Calu3 (cell line): ENCODE measurements at regions not wholly inside any gene's neighbourhood (a gene's known extent, or its start where the extent isn't known, plus 50 kb on each side); places are given as distances from the start of the nearest gene placed in this dataset.

ENCODE experiments used
- BruUV-seq: library from RNA; stranded (reverse); fragments of 400-500 nt; replicated peaks from 2 replicates; lab custom pipeline; 2021; lab: Mats Ljungman, UMichigan
- CTCF ChIA-PET: fragments of 300-600 bp; sonication (Branson Sonifier 250); formaldehyde crosslinking; loops from one replicate; lab custom pipeline; 2022; ENCODE audit warnings: antibody characterized with exemption; lab: Charles Lee
- DNase-seq: peaks from one replicate; pipeline ENCODE4 v3.0.0; 2022
- H3K27ac Mint-ChIP-seq: one replicate; pipeline ENCODE4 v1.8.0; 2022; ENCODE audit warnings: mixed read lengths; ENCODE audit not compliant: unreplicated experiment
- H3K27me3 Mint-ChIP-seq: one replicate; pipeline ENCODE4 v1.8.0; 2022; ENCODE audit warnings: mixed read lengths; ENCODE audit not compliant: unreplicated experiment
- H3K36me3 Mint-ChIP-seq: one replicate; pipeline ENCODE4 v1.8.0; 2022; ENCODE audit warnings: mild to moderate bottlenecking, moderate library complexity, mixed read lengths; ENCODE audit not compliant: insufficient read depth, unreplicated experiment
- H3K4me1 Mint-ChIP-seq: one replicate; pipeline ENCODE4 v1.8.0; 2022; ENCODE audit warnings: mild to moderate bottlenecking, low read depth, mixed read lengths; ENCODE audit not compliant: unreplicated experiment
- H3K4me3 Mint-ChIP-seq: one replicate; pipeline ENCODE4 v1.8.0; 2022; ENCODE audit warnings: mild to moderate bottlenecking, low read depth, moderate library complexity, mixed read lengths; ENCODE audit not compliant: unreplicated experiment
- H3K9me3 Mint-ChIP-seq: one replicate; pipeline ENCODE4 v1.8.0; 2022; ENCODE audit warnings: low read depth, mixed read lengths; ENCODE audit not compliant: unreplicated experiment
- intact Hi-C: fragments of 100-400 bp; cut with micrococcal nuclease; formaldehyde crosslinking; loops from one replicate; pipeline ENCODE4 v1.10.0; 2022; ENCODE audit not compliant: unreplicated experiment
- TF ChIP-seq, protein P1 (sequence below): fragments of 200-600 bp; IDR thresholded peaks from one replicate; pipeline ENCODE4 v1.8.0; 2022; ENCODE audit warnings: antibody characterized with exemption; ENCODE audit not compliant: unreplicated experiment

DNA sequence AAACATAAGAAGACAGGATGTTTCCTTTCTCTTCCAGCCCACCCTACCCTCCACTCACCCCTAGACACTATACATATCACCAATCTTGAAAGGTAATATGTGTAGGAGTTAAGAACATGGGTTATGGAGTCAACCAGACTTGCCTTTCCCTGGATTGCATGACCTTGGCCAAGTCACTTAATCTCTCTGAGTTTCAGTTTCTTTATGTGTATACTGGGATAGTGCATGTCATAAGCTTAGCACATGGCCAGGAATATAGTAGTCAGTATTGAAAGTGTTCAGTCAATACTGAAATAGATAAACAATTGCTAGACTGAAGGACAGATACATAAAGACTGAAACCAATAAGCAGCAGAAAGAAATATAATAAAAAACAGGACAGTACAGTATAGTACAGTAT, 283.2 kb upstream of the STT3B start:
- intact Hi-C loops: no loop called here
- CTCF ChIA-PET: no interaction called here
- no peak overlapping the region for H3K27ac Mint-ChIP-seq
- H3K4me3 Mint-ChIP-seq: no peak overlapping the region
- TF ChIP-seq, protein P1, sequence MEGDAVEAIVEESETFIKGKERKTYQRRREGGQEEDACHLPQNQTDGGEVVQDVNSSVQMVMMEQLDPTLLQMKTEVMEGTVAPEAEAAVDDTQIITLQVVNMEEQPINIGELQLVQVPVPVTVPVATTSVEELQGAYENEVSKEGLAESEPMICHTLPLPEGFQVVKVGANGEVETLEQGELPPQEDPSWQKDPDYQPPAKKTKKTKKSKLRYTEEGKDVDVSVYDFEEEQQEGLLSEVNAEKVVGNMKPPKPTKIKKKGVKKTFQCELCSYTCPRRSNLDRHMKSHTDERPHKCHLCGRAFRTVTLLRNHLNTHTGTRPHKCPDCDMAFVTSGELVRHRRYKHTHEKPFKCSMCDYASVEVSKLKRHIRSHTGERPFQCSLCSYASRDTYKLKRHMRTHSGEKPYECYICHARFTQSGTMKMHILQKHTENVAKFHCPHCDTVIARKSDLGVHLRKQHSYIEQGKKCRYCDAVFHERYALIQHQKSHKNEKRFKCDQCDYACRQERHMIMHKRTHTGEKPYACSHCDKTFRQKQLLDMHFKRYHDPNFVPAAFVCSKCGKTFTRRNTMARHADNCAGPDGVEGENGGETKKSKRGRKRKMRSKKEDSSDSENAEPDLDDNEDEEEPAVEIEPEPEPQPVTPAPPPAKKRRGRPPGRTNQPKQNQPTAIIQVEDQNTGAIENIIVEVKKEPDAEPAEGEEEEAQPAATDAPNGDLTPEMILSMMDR: no peak
- DNase-seq: no peak
- no peaks in the 10 kb centered on the region for H3K36me3 Mint-ChIP-seq
- no peaks in the 10 kb centered on the region for H3K27me3 Mint-ChIP-seq
- BruUV-seq: no TSS peak
- H3K9me3 Mint-ChIP-seq: peaks cover 4% of the 10 kb centered on the region
- peaks cover 15% of the 10 kb centered on the region for H3K4me1 Mint-ChIP-seq

DNA sequence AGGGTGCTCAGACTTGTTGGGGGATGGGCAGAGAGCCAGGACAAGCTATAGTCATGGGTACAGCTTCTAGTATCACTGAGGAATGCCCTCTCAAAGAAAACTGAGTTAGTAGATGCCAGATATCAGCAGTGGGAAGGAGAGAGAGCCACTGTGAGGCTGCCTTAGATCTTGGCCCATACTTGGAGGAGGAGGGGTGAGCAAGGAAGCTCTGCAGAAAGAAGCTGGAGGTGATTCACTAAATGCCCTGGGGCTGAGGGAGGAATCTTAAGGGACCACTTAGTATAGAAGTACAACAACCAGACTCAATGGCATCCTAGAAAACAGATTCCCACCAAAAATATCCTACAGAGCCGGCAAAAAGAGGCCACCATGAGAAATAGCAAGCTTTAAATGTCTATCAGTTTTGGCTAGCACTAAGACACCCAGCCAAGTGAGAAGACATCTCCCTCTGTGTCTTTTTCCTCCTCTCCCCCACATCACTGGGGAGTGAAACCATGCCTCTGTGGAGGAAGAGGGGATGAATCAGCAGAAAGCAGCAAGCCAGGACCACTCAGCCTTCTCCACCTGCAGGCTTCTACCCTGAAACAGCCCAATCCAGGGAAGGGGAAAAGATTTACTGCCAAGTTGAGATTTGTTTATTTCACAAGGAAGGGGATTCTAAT, 282.5 kb upstream of the STT3B start:
- TF ChIP-seq, protein P1: no peak
- no peak overlapping the region for H3K27ac Mint-ChIP-seq
- H3K4me3 Mint-ChIP-seq: no peak overlapping the region
- no peak for DNase-seq
- H3K4me1 Mint-ChIP-seq: peaks cover 22% of the 10 kb centered on the region
- CTCF ChIA-PET: no interaction called here
- peaks cover 4% of the 10 kb centered on the region for H3K9me3 Mint-ChIP-seq
- intact Hi-C loops: no loop called here
- BruUV-seq: no TSS peak
- H3K27me3 Mint-ChIP-seq: no peaks in the 10 kb centered on the region
- no peaks in the 10 kb centered on the region for H3K36me3 Mint-ChIP-seq

DNA sequence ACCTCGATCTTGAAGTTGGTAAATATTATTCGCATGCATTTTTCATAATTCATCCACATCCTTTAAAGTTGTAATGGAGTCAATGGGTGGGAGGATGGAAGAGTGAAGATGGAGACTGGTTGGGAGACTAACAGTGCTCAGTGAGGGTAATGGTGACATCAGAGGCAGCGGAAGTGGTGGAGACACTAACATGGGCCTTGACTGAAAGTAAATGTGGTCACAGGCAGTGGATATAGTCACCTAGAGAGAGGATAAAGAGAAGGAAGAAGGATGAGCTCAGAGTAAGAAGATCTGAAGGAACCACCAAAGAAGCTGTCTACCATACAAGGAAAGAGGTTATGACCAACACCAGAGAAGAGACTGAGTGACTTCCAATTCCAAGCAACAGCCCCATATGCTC, 281.6 kb upstream of the STT3B start:
- BruUV-seq: no TSS peak
- no peak overlapping the region for H3K4me3 Mint-ChIP-seq
- DNase-seq: no peak
- intact Hi-C loops: no loop called here
- CTCF ChIA-PET: no interaction called here
- TF ChIP-seq, protein P1: no peak
- H3K9me3 Mint-ChIP-seq: peaks cover 4% of the 10 kb centered on the region
- H3K36me3 Mint-ChIP-seq: no peaks in the 10 kb centered on the region
- peaks cover 27% of the 10 kb centered on the region for H3K4me1 Mint-ChIP-seq
- no peak overlapping the region for H3K27ac Mint-ChIP-seq
- no peaks in the 10 kb centered on the region for H3K27me3 Mint-ChIP-seq

DNA sequence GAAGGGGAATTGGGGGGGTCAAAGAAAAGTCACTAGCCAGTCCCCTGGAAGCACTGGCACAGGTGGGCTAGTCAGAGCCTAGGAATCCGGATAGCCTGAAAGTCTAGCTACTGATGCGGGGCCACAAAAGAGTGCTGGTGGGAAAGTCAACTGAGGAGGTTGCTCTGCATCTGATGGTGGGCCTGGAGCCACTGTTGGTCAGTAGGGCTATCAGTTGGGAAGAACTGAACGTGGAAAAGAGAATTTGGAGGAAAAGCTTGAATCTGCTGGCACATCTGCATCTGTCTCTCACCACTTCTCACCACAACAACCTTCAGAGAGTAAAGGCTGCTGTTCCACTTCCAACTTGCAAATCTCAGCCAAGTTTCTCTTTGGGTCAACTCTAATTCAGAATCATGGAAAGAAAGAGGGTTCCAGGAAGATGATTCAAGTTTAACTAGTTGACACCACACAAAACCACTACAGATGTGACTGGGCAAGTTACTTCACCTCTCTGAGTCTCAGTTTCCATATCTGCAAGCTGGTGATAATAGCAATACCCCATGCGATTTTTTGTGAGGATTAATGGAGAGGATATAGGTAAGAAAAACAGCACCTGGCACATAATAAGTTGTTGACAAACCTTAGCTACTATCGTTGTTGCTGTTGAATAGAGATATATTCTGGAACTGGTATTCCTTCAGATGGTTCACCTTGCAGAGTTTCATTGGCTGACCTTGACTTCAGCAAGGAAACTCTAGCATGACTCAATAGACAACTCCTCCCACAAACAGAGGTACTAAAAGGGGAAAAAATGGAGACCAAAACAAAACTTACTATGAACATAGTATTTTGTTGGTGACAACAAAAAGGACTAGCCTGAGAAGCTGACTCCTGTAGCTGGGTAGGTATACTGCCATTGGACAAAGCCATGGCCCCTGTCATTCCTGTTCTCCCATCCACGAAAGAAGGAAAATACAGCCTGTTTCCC, 280.2 kb upstream of the STT3B start:
- CTCF ChIA-PET: no interaction called here
- Mint-ChIP-seq H3K27ac (no peak overlapping the region), H3K36me3 (no peaks in the 10 kb centered on the region), H3K27me3 (no peaks in the 10 kb centered on the region), H3K4me3 (no peak overlapping the region), H3K9me3 (peaks cover 4% of the 10 kb centered on the region), H3K4me1 (peaks cover 31% of the 10 kb centered on the region)
- no peak for DNase-seq
- intact Hi-C loops: no loop called here
- no TSS peak for BruUV-seq
- TF ChIP-seq, protein P1: no peak
